IMR-90 (cell line): ENCODE measurements at regions not wholly inside any gene's neighbourhood (a gene's known extent, or its start where the extent isn't known, plus 50 kb on each side); places are given as distances from the start of the nearest gene placed in this dataset.

Experiments used
- TF ChIP-seq, protein P1 (sequence below): conservative IDR thresholded peaks from 2 replicates; pipeline ENCODE4 v1.5.1; 2012; ENCODE audit warnings: mild to moderate bottlenecking, low read depth, low read length, improper control_type of control experiment
- TF ChIP-seq, protein P2 (sequence below): fragments of 150-350 bp; IDR thresholded peaks from 2 replicates; pipeline ENCODE4 v1.6.1; 2017; ENCODE audit warnings: mild to moderate bottlenecking, antibody characterized with exemption, low read length, low read depth

- TF ChIP-seq, protein P1, sequence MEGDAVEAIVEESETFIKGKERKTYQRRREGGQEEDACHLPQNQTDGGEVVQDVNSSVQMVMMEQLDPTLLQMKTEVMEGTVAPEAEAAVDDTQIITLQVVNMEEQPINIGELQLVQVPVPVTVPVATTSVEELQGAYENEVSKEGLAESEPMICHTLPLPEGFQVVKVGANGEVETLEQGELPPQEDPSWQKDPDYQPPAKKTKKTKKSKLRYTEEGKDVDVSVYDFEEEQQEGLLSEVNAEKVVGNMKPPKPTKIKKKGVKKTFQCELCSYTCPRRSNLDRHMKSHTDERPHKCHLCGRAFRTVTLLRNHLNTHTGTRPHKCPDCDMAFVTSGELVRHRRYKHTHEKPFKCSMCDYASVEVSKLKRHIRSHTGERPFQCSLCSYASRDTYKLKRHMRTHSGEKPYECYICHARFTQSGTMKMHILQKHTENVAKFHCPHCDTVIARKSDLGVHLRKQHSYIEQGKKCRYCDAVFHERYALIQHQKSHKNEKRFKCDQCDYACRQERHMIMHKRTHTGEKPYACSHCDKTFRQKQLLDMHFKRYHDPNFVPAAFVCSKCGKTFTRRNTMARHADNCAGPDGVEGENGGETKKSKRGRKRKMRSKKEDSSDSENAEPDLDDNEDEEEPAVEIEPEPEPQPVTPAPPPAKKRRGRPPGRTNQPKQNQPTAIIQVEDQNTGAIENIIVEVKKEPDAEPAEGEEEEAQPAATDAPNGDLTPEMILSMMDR, result no peak
- TF ChIP-seq, protein P2, sequence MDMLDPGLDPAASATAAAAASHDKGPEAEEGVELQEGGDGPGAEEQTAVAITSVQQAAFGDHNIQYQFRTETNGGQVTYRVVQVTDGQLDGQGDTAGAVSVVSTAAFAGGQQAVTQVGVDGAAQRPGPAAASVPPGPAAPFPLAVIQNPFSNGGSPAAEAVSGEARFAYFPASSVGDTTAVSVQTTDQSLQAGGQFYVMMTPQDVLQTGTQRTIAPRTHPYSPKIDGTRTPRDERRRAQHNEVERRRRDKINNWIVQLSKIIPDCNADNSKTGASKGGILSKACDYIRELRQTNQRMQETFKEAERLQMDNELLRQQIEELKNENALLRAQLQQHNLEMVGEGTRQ, result no peak
Observed at GRCh38 chr1:198417039-198417438, 123.4 kb downstream of the ATP6V1G3 start.
